ENCODE measurements at regions not wholly inside any gene's neighbourhood (a gene's known extent, or its start where the extent isn't known, plus 50 kb on each side); places are given as distances from the start of the nearest gene placed in this dataset.

- no peak for TF ChIP-seq CTCF (IDR thresholded peaks at IDR 0.05 in 4 of 5, conservative IDR thresholded peaks at IDR 0.05 in 1 of 5)
- no peak for TF ChIP-seq POLR2A (IDR thresholded peaks at IDR 0.05)
These were observed 368.1 kb downstream of the TLE4 start for GRCh38 chr9:79939819-79940218.
